HG02678 (cell line): ENCODE measurements at regions not wholly inside any gene's neighbourhood (a gene's known extent, or its start where the extent isn't known, plus 50 kb on each side); places are given as distances from the start of the nearest gene placed in this dataset.
A peak's percentile ranks its signal among the peaks of the same experiment; 100 is the strongest.
"Not testable (repeated sequence)": the region's sequence is repeated elsewhere in the genome, so short reads cannot be mapped to it uniquely, and the experiment has no call there.

Experiments
- ATAC-seq: cut with Tn5 transposase; IDR thresholded peaks from one replicate; pipeline ENCODE4 v1.9.1; 2021; ENCODE audit warnings: mild to moderate bottlenecking, moderate library complexity; ENCODE audit not compliant: unreplicated experiment

- not testable (repeated sequence) for ATAC-seq
Measured at GRCh38 chr7:97928844-97929243, 56.6 kb upstream of the ASNS start.

GRCh38 chr7:97927790-97928748 is 55.9 kb upstream of the ASNS start:
- peak; percentile 43 for ATAC-seq
